Psoas muscle (tissue), 7 donors: ENCODE measurements at regions not wholly inside any gene's neighbourhood (a gene's known extent, or its start where the extent isn't known, plus 50 kb on each side); places are given as distances from the start of the nearest gene placed in this dataset.
A peak's percentile ranks its signal among the peaks of the same experiment; 100 is the strongest.

ENCODE experiments used
- ATAC-seq, 4 donors: fragments of 200-7000 bp; cut with Tn5 transposase; one replicate each; pipeline ENCODE4 v1.9.1; 2020; ENCODE audit warnings: moderate library complexity in 3 of 4, mild to moderate bottlenecking in 2 of 4
- DNase-seq, 2 donors: peaks; one replicate each; pipeline ENCODE4 v3.0.0-alpha.2; 2020
- H3K27ac ChIP-seq: fragments of 200-600 bp; one replicate; pipeline ENCODE4 v1.8.0; 2022
- H3K27me3 ChIP-seq, 3 donors: fragments of 200-600 bp in 1 of 3; one replicate each; pipeline versions ENCODE4 v1.6.1 to v1.8.0; 2013 to 2022; ENCODE audit warnings: low read length in 2 of 3, mild to moderate bottlenecking in 2 of 3, moderate library complexity in 1 of 3; ENCODE audit not compliant: insufficient read depth in 3 of 3
- H3K36me3 ChIP-seq, 2 donors: fragments of 200-600 bp in 1 of 2; one replicate each; pipeline versions ENCODE4 v1.6.1 to v1.8.0; 2013 to 2022; ENCODE audit warnings: low read depth in 1 of 2, mild to moderate bottlenecking in 1 of 2, moderate library complexity in 1 of 2; ENCODE audit not compliant: insufficient read depth in 1 of 2
- H3K4me1 ChIP-seq: fragments of 200-600 bp; one replicate; pipeline ENCODE4 v1.8.0; 2022
- H3K4me3 ChIP-seq: fragments of 200-600 bp; one replicate; pipeline ENCODE4 v1.8.0; 2022; ENCODE audit warnings: mild to moderate bottlenecking
- H3K9me3 ChIP-seq: fragments of 200-600 bp; one replicate; pipeline ENCODE4 v1.8.0; 2022
- CTCF ChIP-seq: fragments of 200-600 bp; IDR thresholded peaks from one replicate; pipeline ENCODE4 v1.8.0; 2022; ENCODE audit warnings: antibody characterized with exemption
- WGBS, 3 donors: extraction: QIAGEN DNeasy Blood & Tissue Kit; methylation state at CpG; one replicate each; pipeline versions ENCODE4 v1.1.6 to v1.1.7; 2013; 5-methylcytosine and 5-hydroxymethylcytosine counted together
- intact Hi-C, 2 donors: fragments of 100-400 bp; cut with DNase I; formaldehyde crosslinking; loops; one replicate each; pipeline versions ENCODE4 v1.11.0 to v1.14.2; 2022
- donor health status: healthy with polysubstance abuse.
- donor health status: DM: no; HTN: no; CAD: no; lungs with moderate emphysema.
- donor health status: Bipolar disorder and iron deficiency.
- donor health status: healthy.
- donor health status: DM: yes; HTN: yes; CAD: no.
- donor health status: DM: no; HTN: no; CAD: no.
- donor health status: DM: yes; HTN: yes; CAD: no.

DNA sequence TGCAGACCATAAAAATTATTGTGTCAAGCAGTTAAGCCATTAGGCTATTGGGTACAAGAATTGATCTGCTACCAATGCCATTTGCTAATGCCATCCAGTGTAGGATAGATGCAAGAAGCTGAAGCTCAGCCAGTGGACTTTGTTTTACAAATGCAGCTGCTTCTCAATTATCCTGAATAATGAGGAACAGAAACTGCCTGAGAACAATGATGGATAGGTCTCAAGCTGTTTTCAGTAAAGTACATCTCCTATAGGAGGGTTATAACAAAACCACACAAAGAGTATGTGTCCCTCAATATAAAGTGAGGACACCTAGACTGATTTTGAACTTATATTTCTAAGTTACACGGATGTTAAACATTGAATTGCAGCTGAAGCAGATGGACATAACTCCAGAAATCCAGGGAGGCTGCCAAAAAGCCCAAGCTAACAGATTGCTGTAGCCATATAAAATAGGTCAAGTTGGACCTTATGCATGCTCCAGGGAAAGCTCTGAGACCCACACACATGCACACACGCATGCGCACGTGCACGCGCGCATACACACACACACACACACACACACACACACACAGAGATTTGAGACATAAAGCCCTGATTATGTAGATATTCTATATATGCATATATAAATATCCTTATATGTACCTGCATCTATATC is 482.7 kb upstream of the CD180 start:
- intact Hi-C loops, result loop anchor here in 1 of 2 donors (5.0 kb wide), 1 partner anchor 93 kb away; no protein-coding TSS in a partner anchor
- ATAC-seq, result no peak
- Histone ChIP-seq H3K4me3 (no peak overlapping the region), H3K27me3 (no peaks in the 10 kb centered on the region), H3K9me3 (no peaks in the 10 kb centered on the region), H3K4me1 (peaks cover 18% of the 10 kb centered on the region), H3K27ac (no peak overlapping the region), H3K36me3 (no peaks in the 10 kb centered on the region)
- no peak for TF ChIP-seq CTCF
- WGBS, 3 donors, result 82 to 93% (median 84%) methylated on average over 7 of the region's 7 CpGs
- DNase-seq, result no peak

GRCh38 chr5:67678594-67678993 is 482.0 kb upstream of the CD180 start:
- peaks cover 18% of the 10 kb centered on the region for H3K4me1 ChIP-seq
- ATAC-seq (peak in 1 of 4 donors; percentile 1), DNase-seq (no peak)
- TF ChIP-seq CTCF, result no peak
- H3K4me3 ChIP-seq, result no peak overlapping the region
- intact Hi-C loops, result loop anchor here in 1 of 2 donors (5.0 kb wide), 1 partner anchor 94 kb away; no protein-coding TSS in a partner anchor
- WGBS, 3 donors, result 65 to 89% (median 74%) methylated on average over 3 of the region's 3 CpGs
- H3K36me3 ChIP-seq, result no peaks in the 10 kb centered on the region
- peak overlapping the region; percentile 82 for H3K27ac ChIP-seq
- H3K27me3 ChIP-seq, result no peaks in the 10 kb centered on the region
- H3K9me3 ChIP-seq, result no peaks in the 10 kb centered on the region

GRCh38 chr5:67677422-67677970 is 480.9 kb upstream of the CD180 start:
- H3K27ac ChIP-seq, result peak overlapping the region; percentile 82
- ATAC-seq, result peak; percentile 96 to 98 (median 97)
- H3K4me1 ChIP-seq, result peaks cover 18% of the 10 kb centered on the region

DNA sequence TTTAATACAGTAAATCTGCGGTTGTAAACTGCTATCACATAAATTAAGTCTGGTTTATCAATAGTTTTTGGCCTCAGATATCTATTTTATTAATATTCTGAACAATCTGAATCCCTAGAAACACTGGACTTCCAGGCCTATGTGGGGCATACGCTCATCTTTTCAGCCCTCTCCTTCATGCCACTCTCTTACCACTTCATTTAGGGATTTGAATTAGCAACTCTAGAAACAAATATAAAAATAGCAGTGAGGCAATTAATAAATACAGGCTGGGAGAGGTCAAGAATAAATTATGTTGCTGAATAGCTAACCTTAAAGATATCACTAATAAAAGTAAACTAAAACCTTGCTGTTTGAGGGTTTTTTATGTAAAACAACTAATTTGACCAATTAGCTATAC is 480.3 kb upstream of the CD180 start:
- 67 to 82% (median 74%) methylated on average over 2 of the region's 2 CpGs for WGBS, 3 donors
- ATAC-seq, result peak in 3 of 4 donors; percentile 51 to 70 (median 59)

More at GRCh38 chr5:67677422-67677970, 480.9 kb upstream of the CD180 start:
- Histone ChIP-seq H3K27me3 (no peaks in the 10 kb centered on the region), H3K4me3 (peak overlapping the region; percentile 9), H3K9me3 (no peaks in the 10 kb centered on the region), H3K36me3 (no peaks in the 10 kb centered on the region)
- WGBS, 3 donors, result 36 to 40% (median 37%) methylated on average over 2 of the region's 2 CpGs
- peak; percentile 59 to 85 for DNase-seq
- intact Hi-C loops, result loop anchor here in 1 of 2 donors (5.0 kb wide), 1 partner anchor 95 kb away; no protein-coding TSS in a partner anchor
- TF ChIP-seq CTCF, result no peak

More for the DNA sequence above, 480.3 kb upstream of the CD180 start:
- intact Hi-C loops, result loop anchor here in 1 of 2 donors (5.0 kb wide), 1 partner anchor 95 kb away; no protein-coding TSS in a partner anchor
- Histone ChIP-seq H3K36me3 (no peaks in the 10 kb centered on the region), H3K27ac (peak overlapping the region; percentile 82), H3K27me3 (no peaks in the 10 kb centered on the region), H3K4me1 (peaks cover 18% of the 10 kb centered on the region), H3K9me3 (no peaks in the 10 kb centered on the region), H3K4me3 (no peak overlapping the region)
- DNase-seq, result no peak
- no peak for TF ChIP-seq CTCF
